GM21423 (cell line): ENCODE measurements at regions not wholly inside any gene's neighbourhood (a gene's known extent, or its start where the extent isn't known, plus 50 kb on each side); places are given as distances from the start of the nearest gene placed in this dataset.

Experiments
- ATAC-seq: cut with Tn5 transposase; IDR thresholded peaks from one replicate; pipeline ENCODE4 v1.9.1; 2021; ENCODE audit warnings: mild to moderate bottlenecking, moderate library complexity; ENCODE audit not compliant: unreplicated experiment

DNA sequence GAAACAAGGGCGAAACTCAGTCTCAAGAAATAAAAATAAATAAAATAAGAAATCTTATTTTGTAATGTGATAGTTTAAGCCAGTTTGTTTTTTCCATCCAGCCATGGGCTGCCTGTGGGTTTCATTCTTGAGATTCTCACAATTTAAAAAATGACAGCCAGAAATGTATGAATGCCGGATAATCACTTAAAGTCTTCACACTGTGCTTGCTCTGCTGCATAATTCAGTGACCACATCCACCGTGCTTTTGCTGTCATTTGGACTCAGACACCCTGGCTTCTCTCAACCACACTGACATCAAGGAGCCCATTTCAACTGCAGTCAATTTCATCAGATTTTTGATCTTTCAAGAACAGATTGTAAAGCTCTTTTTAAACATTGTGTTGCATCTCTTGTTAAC is 61.0 kb upstream of the DAPK1 start:
- ATAC-seq, result no peak

DNA sequence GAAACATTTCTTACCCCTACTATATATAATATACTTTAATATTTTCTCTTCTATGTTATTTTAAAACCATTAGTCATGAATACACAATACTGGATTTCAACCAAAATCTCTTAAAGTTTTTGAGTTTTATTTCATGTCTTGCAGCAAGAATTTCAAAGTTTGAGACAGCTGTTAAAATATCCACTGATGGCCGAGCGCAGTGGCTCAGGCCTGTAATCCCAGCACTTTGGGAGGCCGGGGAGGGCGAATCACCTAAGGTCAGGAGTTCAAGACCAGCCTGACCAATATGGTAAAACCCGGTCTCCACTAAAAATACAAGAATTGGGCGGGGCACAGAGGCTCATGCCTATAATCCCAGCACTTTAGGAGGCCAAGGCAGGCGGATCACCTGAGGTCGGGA is 59.7 kb upstream of the DAPK1 start:
- no peak for ATAC-seq

DNA sequence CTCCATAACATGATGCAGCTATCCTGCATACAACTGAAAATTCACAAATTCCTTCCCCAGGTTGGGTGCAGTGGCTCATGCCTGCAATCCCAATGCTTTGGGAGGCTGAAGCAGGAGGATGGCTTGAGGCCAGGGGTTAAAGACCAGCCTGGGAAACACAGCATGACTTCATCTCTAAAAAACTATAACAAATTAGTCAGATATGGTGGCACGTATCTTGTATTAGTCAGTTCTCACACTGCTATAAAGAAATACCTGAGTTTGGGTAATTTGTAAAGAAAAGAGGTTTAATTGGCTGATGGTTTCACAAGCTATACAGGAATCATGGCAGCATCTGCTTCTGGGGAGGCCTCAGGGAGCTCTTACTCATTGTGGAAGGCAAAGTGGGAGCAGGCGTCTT is 56.4 kb upstream of the DAPK1 start:
- ATAC-seq, result no peak

DNA sequence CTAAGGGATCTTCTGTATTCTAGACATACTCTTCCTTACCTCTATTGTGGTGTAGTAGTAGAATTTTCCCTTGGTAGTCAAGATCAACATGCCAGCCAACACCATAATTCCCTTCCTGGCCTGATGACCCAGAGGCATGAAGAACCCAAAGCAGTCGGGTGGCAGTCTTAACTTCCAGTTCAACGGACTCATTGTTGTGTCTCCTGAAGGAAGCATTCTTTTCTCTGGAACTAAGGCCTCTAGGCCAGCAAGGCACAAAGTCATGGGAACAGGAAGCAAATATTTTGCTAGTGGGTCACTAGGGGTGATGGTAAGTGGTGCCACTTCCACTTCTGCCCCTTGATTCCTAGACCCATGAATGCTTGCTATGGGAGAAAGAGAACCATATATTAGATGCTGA is 55.2 kb upstream of the DAPK1 start:
- ATAC-seq, result no peak

DNA sequence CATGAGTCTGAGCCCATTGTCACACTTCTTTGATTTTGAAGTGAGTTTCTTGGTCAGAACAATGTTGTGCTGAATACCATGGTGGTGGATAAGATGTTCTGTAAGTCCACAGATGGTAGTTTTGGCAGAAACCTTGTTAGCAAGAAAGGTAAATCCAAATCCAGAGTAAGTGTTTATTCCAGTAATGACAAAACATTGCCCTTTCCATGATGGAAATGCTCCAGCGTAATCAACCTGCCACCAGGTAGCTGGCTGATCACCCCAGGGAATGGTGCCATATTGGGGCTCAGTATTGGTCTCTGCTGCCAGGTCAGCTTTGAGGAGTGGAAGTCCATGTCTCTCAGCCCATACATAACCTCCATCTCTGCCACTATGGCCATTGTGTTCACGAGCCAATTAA is 54.7 kb upstream of the DAPK1 start:
- ATAC-seq, result no peak

DNA sequence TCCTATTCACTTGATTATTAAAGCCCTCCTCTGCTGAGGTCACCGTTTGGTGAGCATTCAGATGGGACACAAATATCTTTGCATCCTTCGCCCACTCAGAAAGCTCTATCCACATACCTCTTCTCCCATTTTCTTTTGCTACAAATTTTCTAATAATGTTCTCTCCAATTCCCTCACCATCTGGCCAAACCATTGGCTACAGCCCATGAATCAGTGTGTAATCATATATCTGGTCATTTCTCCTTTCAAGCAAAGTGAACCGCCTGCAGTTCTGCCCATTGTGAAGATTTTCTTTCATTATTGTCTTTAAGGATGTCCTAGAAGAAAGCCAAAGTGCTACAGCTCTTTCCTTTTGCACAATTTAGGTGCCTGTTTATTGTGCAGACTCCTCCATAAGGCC is 54.2 kb upstream of the DAPK1 start:
- no peak for ATAC-seq

DNA sequence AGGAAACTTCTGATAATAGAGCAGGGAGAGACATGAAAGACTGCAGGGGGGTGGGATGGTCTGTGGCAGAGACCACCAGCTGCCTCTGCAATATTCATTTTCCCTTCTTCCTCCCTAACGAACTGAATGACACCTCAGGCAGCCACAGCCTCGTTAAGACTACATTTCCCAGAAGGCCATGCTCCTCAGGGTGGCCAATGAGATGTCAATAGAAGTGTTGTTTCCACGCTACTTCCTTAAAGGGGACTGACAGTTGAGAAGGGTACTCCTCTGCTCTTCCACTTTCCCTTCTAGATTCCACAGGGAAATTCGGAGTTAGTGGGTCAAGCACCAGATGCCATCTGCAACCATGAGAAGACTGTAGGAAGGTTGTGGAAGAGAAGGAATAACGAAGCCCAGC is 52.0 kb upstream of the DAPK1 start:
- peak; percentile 85 for ATAC-seq

DNA sequence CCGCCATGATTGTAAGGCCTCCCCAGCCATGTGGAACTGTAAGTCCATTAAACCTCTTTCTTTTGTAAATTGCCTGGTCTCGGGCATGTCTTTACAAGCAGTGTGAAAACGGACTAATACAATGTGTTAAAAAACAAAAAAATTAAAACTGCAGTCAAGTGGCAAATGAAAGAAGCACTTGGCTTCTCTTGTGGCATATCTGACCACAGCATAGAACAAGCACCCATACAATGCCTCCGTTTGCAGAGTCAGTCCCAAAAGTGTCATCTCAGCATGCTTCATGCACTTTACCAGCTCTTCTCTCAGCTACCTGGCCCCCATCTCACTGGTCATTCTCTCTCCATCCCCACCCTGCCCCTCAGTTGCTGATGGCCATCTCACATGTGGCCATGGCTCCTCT is 51.1 kb upstream of the DAPK1 start:
- no peak for ATAC-seq

DNA sequence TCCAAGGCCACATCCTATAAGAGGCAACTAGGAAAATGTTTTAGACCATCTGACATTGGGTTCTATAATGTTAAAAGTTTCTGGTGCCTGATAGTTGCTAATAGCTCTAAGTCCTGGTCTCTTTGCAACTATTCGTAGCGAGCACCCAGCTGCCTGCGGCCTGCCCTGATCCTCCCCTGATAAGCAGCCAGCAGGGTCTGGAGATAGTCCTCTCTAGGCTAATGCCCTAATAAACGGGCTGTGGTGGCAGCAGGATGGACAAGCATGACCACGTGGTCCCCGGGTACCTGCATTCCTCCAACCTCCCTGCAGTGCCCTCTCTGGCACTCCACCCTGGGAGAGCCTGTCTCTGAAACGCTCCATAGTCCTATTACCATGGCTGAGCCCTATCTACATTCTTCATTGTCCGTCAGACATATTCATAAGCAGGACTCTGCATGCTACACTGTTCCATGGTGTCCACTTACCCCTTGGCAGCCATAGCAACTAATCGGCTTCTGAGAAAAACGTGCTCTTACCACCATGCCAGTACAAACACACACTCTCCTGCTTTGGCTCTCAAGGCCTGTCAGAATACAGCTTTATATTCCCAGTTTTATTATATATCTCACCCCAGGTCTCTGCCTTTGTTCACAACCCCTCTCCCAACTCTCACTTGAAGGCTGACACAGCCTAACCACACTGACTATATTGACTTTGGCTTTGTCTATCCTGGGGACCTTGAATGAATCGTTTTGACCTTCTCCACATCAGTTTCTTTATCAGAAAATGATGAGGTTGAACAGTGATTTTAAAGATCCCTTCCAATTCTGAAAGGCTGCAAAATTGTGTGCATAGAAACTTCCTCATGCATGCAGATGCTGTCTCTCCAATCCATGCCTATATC is 49.9 kb upstream of the DAPK1 start:
- no peak for ATAC-seq
